K562 (cell line): ENCODE measurements at regions not wholly inside any gene's neighbourhood (a gene's known extent, or its start where the extent isn't known, plus 50 kb on each side); places are given as distances from the start of the nearest gene placed in this dataset.

Experiments
- ARID1B ChIP-seq: fragments of 450-650 bp; IDR thresholded peaks from 2 replicates; pipeline ENCODE4 v1.6.1; 2016; ENCODE audit warnings: antibody characterized with exemption, mild to moderate bottlenecking, inconsistent platforms
- CBFB ChIP-seq: sonication (generic); formaldehyde crosslinking; IDR thresholded peaks from 2 replicates; pipeline ENCODE4 v1.4.0; 2020; ENCODE audit warnings: mild to moderate bottlenecking, missing genetic modification reagents
- CBX2 ChIP-seq: fragments of 200-600 bp; sonication (generic); IDR thresholded peaks from one replicate; pipeline ENCODE4 v1.6.1; 2012; ENCODE audit warnings: mild to moderate bottlenecking, low read length, inconsistent platforms; ENCODE audit not compliant: insufficient read depth, poor library complexity, severe bottlenecking
- CBX3 ChIP-seq, 2 experiments: IDR thresholded peaks; 1 replicate in 1 of 2; 2 replicates in 1 of 2; pipeline ENCODE4 v1.6.1; 2012; ENCODE audit warnings: inconsistent platforms in 2 of 2, low read length in 2 of 2, borderline replicate concordance in 1 of 2, control low read depth in 1 of 2
- CHCHD3 ChIP-seq: fragments of 250-450 bp; sonication (Bioruptor Pico); IDR thresholded peaks from 2 replicates; pipeline ENCODE4 v2.1.2; 2022; ENCODE audit warnings: mild to moderate bottlenecking
- ETV1 ChIP-seq: fragments of 450-650 bp; conservative IDR thresholded peaks from 2 replicates; pipeline ENCODE4 v1.6.1; 2016; ENCODE audit warnings: missing genetic modification characterization, control low read depth, low read depth, missing compliant biosample characterization
- GABPB1 ChIP-seq: sonication (generic); formaldehyde crosslinking; IDR thresholded peaks from 2 replicates; pipeline ENCODE4 v1.8.0; 2022; ENCODE audit warnings: mild to moderate bottlenecking, missing genetic modification reagents
- GABPB2 ChIP-seq: fragments of 250-450 bp; sonication (Bioruptor Pico); conservative IDR thresholded peaks from 2 replicates; pipeline ENCODE4 v1.5.1; 2021; ENCODE audit warnings: mild to moderate bottlenecking
- HNRNPK ChIP-seq: fragments of 200-400 bp; formaldehyde crosslinking; IDR thresholded peaks from one replicate; pipeline ENCODE4 v1.6.1; 2018; ENCODE audit warnings: mild to moderate bottlenecking, low read depth, low read length; ENCODE audit not compliant: poor library complexity, severe bottlenecking
- MIER1 ChIP-seq: fragments of 450-650 bp; IDR thresholded peaks from 2 replicates; pipeline ENCODE4 v1.6.1; 2016; ENCODE audit warnings: antibody characterized with exemption, mild to moderate bottlenecking, low read depth
- MYC ChIP-seq, 2 experiments: fragments of 250-450 bp in 1 of 2; sonication (Bioruptor Pico) in 1 of 2; IDR thresholded peaks; 2 replicates each; pipeline versions ENCODE4 v1.5.1 to v1.6.1; 2012 to 2021; ENCODE audit warnings: low read depth in 2 of 2, borderline replicate concordance in 1 of 2, improper control_type of control experiment in 1 of 2, low read length in 1 of 2, mild to moderate bottlenecking in 1 of 2, moderate library complexity in 1 of 2
- NR2C1 ChIP-seq, 2 experiments: fragments of 450-650 bp; IDR thresholded peaks; 2 replicates each; pipeline ENCODE4 v1.6.1; 2017; ENCODE audit warnings: mild to moderate bottlenecking in 2 of 2, antibody characterized with exemption in 1 of 2, inconsistent platforms in 1 of 2, missing compliant biosample characterization in 1 of 2, missing genetic modification characterization in 1 of 2
- POLR3G ChIP-seq: IDR thresholded peaks from 2 replicates; pipeline ENCODE4 v1.6.1; 2011; ENCODE audit not compliant: insufficient read length, insufficient replicate concordance; ENCODE audit errors: extremely low read depth
- RBM14 ChIP-seq: fragments of 200-400 bp; formaldehyde crosslinking; IDR thresholded peaks from 2 replicates; pipeline ENCODE4 v1.6.1; 2018; ENCODE audit warnings: low read depth, mild to moderate bottlenecking, low read length, moderate library complexity, borderline replicate concordance; ENCODE audit not compliant: insufficient read depth
- REST ChIP-seq, 2 experiments: fragments of 450-650 bp; formaldehyde crosslinking in 1 of 2; IDR thresholded peaks; 2 replicates each; pipeline versions ENCODE4 v1.4.0 to v1.6.1; 2014 to 2020; ENCODE audit warnings: mild to moderate bottlenecking in 2 of 2, borderline replicate concordance in 1 of 2, low read depth in 1 of 2
- SMAD4 ChIP-seq: fragments of 250-450 bp; sonication (Bioruptor Pico); conservative IDR thresholded peaks from 2 replicates; pipeline ENCODE4 v1.8.0; 2021; ENCODE audit warnings: inconsistent platforms, mild to moderate bottlenecking, moderate library complexity
- TAL1 ChIP-seq: fragments of 450-650 bp; IDR thresholded peaks from 2 replicates; pipeline ENCODE4 v1.6.1; 2016; ENCODE audit warnings: mild to moderate bottlenecking
- ZNF507 ChIP-seq: conservative IDR thresholded peaks from 2 replicates; pipeline ENCODE4 v1.6.1; 2017; ENCODE audit warnings: missing genetic modification characterization, missing compliant biosample characterization
- ZNF584 ChIP-seq: fragments of 200-800 bp; sonication (Bioruptor generic); IDR thresholded peaks from 2 replicates; pipeline ENCODE4 v1.6.1; 2016; ENCODE audit warnings: low read depth, mild to moderate bottlenecking, missing genetic modification characterization, missing compliant biosample characterization
- TF ChIP-seq, protein P1 (sequence below): fragments of 450-650 bp; formaldehyde crosslinking; IDR thresholded peaks from 2 replicates; pipeline ENCODE4 v1.4.0; 2022; ENCODE audit warnings: missing genetic modification characterization

DNA sequence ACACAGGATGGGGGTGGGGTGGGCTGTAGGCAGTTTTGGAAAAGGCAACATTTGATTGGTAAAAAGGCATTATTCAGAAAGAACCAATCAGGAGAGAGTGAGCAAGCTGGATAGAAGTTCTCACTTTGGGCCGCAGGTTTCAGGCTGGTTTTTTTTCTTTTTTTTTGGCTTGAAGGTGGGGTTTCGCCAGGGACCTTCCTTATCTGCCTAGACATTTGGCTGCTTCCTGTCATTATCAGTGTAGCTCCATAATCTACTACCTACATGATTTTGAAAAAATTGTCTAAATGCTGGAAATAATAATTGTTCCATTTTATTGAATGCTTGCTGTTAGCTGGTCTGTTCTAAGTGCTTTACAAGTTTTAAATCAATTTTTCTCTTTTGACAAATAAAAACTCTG is 649.0 kb downstream of the TMTC2 start (continued):
- TF ChIP-seq ZNF584 (CRISPR knock-in tag) = no peak
- no peak for TF ChIP-seq CHCHD3 (CRISPR knock-in tag)
- TF ChIP-seq ETV1 = peak; percentile 40; the same call in 1 of the 2 replicates
- TF ChIP-seq ZNF507 (tag) = no peak
- TF ChIP-seq NR2C1 (IDR thresholded peaks at IDR 0.05) = no peak
- no peak for TF ChIP-seq NR2C1 (tag; IDR thresholded peaks at IDR 0.05)
- TF ChIP-seq CBX3 (IDR thresholded peaks at IDR 0.05; ENCODE audit: borderline replicate concordance in 1 of 2, low read length in 2 of 2) = no peak
- TF ChIP-seq ARID1B = peak; percentile 87
- no peak for TF ChIP-seq CBFB (CRISPR knock-in tag)
- no peak for TF ChIP-seq HNRNPK
- TF ChIP-seq CBX2 = no peak
- no peak for TF ChIP-seq GABPB2 (CRISPR knock-in tag)
- TF ChIP-seq POLR3G = no peak
- TF ChIP-seq TAL1 = peak; percentile 78
- TF ChIP-seq REST (IDR thresholded peaks at IDR 0.05; ENCODE audit: borderline replicate concordance) = no peak
- TF ChIP-seq REST (CRISPR knock-in tag; IDR thresholded peaks at IDR 0.05; ENCODE audit: low read depth) = no peak
- no peak for TF ChIP-seq MYC (IDR thresholded peaks at IDR 0.05; ENCODE audit: low read depth, low read length)
- TF ChIP-seq MYC (CRISPR knock-in tag; IDR thresholded peaks at IDR 0.05; ENCODE audit: borderline replicate concordance, low read depth) = no peak
- TF ChIP-seq GABPB1 = no peak
- TF ChIP-seq RBM14 = no peak
- TF ChIP-seq SMAD4 = peak; percentile 55; the same call in 1 of the 2 replicates
- TF ChIP-seq, protein P1, sequence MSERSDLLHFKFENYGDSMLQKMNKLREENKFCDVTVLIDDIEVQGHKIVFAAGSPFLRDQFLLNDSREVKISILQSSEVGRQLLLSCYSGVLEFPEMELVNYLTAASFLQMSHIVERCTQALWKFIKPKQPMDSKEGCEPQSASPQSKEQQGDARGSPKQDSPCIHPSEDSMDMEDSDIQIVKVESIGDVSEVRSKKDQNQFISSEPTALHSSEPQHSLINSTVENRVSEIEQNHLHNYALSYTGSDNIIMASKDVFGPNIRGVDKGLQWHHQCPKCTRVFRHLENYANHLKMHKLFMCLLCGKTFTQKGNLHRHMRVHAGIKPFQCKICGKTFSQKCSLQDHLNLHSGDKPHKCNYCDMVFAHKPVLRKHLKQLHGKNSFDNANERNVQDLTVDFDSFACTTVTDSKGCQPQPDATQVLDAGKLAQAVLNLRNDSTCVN (CRISPR knock-in tag) = no peak
- no peak for TF ChIP-seq MIER1
